Stomach (tissue), 4 donors: ENCODE measurements at regions not wholly inside any gene's neighbourhood (a gene's known extent, or its start where the extent isn't known, plus 50 kb on each side); places are given as distances from the start of the nearest gene placed in this dataset.

Experiments
- POLR2A ChIP-seq, 4 donors: fragments of 450-650 bp; IDR thresholded peaks; one replicate each; pipeline ENCODE4 v1.6.1; 2016; ENCODE audit warnings: antibody characterized with exemption in 4 of 4, control low read depth in 2 of 4, mild to moderate bottlenecking in 1 of 4, moderate library complexity in 1 of 4
- POLR2AphosphoS5 ChIP-seq, 3 donors: sonication (generic); formaldehyde crosslinking; IDR thresholded peaks; one replicate each; pipeline ENCODE4 v1.6.1; 2016; ENCODE audit warnings: antibody characterized with exemption in 3 of 3
- TF ChIP-seq, protein P1 (sequence below), 7 experiments: fragments of 450-650 bp in 4 of 7; fragments of 200-600 bp in 3 of 7; sonication (generic) in 3 of 7; IDR thresholded peaks; one replicate each; pipeline ENCODE4 v1.5.1; 2016 to 2019; ENCODE audit warnings: antibody characterized with exemption in 7 of 7, control low read depth in 2 of 7, mild to moderate bottlenecking in 1 of 7

DNA sequence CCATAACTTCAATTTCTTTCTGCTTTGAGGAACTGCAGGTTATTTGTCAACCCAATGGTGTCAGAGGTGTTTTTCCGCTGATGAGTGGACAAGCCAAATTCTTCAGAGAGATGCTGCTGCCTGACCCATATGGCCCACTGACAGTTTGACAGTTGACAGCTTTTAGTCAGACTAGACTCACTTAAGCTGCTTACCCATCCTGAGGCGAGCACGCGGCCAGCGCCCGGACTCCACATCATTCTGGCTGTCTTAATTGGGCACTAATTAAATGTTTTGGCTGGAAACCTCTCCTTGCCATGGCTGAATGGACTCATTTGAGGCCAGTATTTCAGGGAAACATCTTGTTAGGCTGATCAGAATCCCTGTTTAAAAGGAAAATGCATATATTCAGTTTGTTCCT lies 316.1 kb upstream of the FANCL start:
- TF ChIP-seq POLR2A (IDR thresholded peaks at IDR 0.05) (no peak), POLR2AphosphoS5 (IDR thresholded peaks at IDR 0.05) (no peak)
- TF ChIP-seq, protein P1, sequence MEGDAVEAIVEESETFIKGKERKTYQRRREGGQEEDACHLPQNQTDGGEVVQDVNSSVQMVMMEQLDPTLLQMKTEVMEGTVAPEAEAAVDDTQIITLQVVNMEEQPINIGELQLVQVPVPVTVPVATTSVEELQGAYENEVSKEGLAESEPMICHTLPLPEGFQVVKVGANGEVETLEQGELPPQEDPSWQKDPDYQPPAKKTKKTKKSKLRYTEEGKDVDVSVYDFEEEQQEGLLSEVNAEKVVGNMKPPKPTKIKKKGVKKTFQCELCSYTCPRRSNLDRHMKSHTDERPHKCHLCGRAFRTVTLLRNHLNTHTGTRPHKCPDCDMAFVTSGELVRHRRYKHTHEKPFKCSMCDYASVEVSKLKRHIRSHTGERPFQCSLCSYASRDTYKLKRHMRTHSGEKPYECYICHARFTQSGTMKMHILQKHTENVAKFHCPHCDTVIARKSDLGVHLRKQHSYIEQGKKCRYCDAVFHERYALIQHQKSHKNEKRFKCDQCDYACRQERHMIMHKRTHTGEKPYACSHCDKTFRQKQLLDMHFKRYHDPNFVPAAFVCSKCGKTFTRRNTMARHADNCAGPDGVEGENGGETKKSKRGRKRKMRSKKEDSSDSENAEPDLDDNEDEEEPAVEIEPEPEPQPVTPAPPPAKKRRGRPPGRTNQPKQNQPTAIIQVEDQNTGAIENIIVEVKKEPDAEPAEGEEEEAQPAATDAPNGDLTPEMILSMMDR (IDR thresholded peaks at IDR 0.05), result no peak
